Suprapubic skin (tissue), 4 donors: ENCODE measurements at regions not wholly inside any gene's neighbourhood (a gene's known extent, or its start where the extent isn't known, plus 50 kb on each side); places are given as distances from the start of the nearest gene placed in this dataset.

Source experiments
- EP300 ChIP-seq: sonication (generic); formaldehyde crosslinking; IDR thresholded peaks from one replicate; pipeline ENCODE4 v1.6.1; 2017; ENCODE audit warnings: antibody characterized with exemption
- POLR2A ChIP-seq, 2 donors: fragments of 450-650 bp; IDR thresholded peaks; one replicate each; pipeline ENCODE4 v1.6.1; 2017; ENCODE audit warnings: antibody characterized with exemption in 2 of 2, mild to moderate bottlenecking in 2 of 2, moderate library complexity in 2 of 2
- POLR2AphosphoS5 ChIP-seq, 3 donors: sonication (generic); formaldehyde crosslinking; IDR thresholded peaks; one replicate each; pipeline ENCODE4 v1.6.1; 2017; ENCODE audit warnings: antibody characterized with exemption in 3 of 3
- TF ChIP-seq, protein P1 (sequence below), 2 donors: fragments of 200-600 bp in 1 of 2; fragments of 450-650 bp in 1 of 2; sonication (generic) in 1 of 2; IDR thresholded peaks; one replicate each; pipeline ENCODE4 v1.5.1; 2016 to 2019; ENCODE audit warnings: antibody characterized with exemption in 2 of 2, mild to moderate bottlenecking in 1 of 2, moderate library complexity in 1 of 2

DNA sequence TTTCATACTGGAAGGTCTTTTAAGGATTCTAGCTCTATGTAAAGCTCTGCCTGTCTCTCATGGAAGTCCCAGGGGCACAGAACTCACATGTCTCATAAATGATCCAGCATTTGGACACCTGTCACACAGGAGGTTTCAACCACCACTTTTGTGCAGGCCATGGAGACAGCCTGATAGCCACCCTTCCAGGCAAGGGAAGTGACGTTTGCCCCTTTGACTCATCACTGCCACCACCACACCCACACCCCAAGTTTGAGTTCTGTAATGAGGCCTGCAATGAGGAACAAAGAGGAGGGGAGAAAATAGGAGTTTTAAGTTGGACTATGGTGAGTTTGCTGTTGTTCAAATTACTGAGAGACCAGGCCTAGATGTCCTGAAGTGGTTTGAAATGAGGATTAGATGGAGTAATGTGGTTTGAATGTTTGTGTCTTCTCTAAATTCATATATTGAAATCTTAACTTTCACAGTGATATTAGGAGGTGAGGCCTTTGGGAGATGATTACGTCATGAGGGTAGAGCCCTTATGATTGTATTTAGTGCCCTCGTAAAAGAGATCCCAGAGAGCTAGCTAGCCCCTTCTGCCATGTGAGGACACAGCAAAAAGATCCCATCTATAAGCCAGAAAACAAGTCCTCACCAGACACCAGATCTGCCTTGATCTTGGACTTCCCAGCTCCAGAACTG lies 175.3 kb upstream of the EPHA4 start:
- TF ChIP-seq, protein P1, sequence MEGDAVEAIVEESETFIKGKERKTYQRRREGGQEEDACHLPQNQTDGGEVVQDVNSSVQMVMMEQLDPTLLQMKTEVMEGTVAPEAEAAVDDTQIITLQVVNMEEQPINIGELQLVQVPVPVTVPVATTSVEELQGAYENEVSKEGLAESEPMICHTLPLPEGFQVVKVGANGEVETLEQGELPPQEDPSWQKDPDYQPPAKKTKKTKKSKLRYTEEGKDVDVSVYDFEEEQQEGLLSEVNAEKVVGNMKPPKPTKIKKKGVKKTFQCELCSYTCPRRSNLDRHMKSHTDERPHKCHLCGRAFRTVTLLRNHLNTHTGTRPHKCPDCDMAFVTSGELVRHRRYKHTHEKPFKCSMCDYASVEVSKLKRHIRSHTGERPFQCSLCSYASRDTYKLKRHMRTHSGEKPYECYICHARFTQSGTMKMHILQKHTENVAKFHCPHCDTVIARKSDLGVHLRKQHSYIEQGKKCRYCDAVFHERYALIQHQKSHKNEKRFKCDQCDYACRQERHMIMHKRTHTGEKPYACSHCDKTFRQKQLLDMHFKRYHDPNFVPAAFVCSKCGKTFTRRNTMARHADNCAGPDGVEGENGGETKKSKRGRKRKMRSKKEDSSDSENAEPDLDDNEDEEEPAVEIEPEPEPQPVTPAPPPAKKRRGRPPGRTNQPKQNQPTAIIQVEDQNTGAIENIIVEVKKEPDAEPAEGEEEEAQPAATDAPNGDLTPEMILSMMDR (IDR thresholded peaks at IDR 0.05), result no peak
- TF ChIP-seq POLR2A (IDR thresholded peaks at IDR 0.05) (no peak), EP300 (no peak), POLR2AphosphoS5 (IDR thresholded peaks at IDR 0.05) (no peak)
